Neural cell (in vitro differentiated cells): ENCODE measurements at regions not wholly inside any gene's neighbourhood (a gene's known extent, or its start where the extent isn't known, plus 50 kb on each side); places are given as distances from the start of the nearest gene placed in this dataset.

Source experiments
- H2AFZ ChIP-seq: fragments of 200-600, 300-800 bp; sonication (generic), shearing (Covaris generic); 2 replicates; pipeline ENCODE4 v1.6.0; 2014; ENCODE audit warnings: low read depth, mild to moderate bottlenecking, antibody characterized with exemption, low read length, moderate library complexity
- H3F3A ChIP-seq: fragments of 200-600 bp; shearing (Covaris generic); 2 replicates; pipeline ENCODE4 v1.6.1; 2016; ENCODE audit warnings: mild to moderate bottlenecking, moderate library complexity, mixed read lengths, antibody characterized with exemption, low read length; ENCODE audit not compliant: insufficient read depth, poor library complexity, severe bottlenecking
- H3K27ac ChIP-seq: fragments of 200-600, 300-800 bp; sonication (generic), shearing (Covaris generic); 2 replicates; pipeline ENCODE4 v1.5.1; 2014; ENCODE audit warnings: mild to moderate bottlenecking, low read length, moderate library complexity
- H3K27me3 ChIP-seq: fragments of 300-800, 200-600 bp; sonication (generic), shearing (Covaris generic); 2 replicates; pipeline ENCODE4 v1.6.0; 2014; ENCODE audit warnings: mild to moderate bottlenecking, low read depth, low read length, moderate library complexity; ENCODE audit not compliant: insufficient read depth
- H3K36me3 ChIP-seq: fragments of 300-800, 200-600 bp; sonication (generic), shearing (Covaris generic); 2 replicates; pipeline ENCODE4 v1.5.1; 2014; ENCODE audit warnings: mild to moderate bottlenecking, antibody characterized with exemption, low read length, moderate library complexity; ENCODE audit not compliant: insufficient read depth
- H3K4me2 ChIP-seq: fragments of 300-800, 200-600 bp; sonication (generic), shearing (Covaris generic); 2 replicates; pipeline ENCODE4 v1.6.0; 2014; ENCODE audit warnings: mild to moderate bottlenecking, low read length
- H3K4me3 ChIP-seq: fragments of 300-800, 200-600 bp; sonication (generic), shearing (Covaris generic); 2 replicates; pipeline ENCODE4 v1.5.1; 2014; ENCODE audit warnings: mild to moderate bottlenecking, low read length, moderate library complexity
- H3K79me2 ChIP-seq: fragments of 200-600 bp; shearing (Covaris generic); replicated peaks from 2 replicates; pipeline ENCODE4 v1.6.0; 2014; ENCODE audit warnings: mild to moderate bottlenecking, low read length, moderate library complexity; ENCODE audit not compliant: insufficient read depth
- H3K9ac ChIP-seq: fragments of 300-800, 200-600 bp; sonication (generic), shearing (Covaris generic); 2 replicates; pipeline ENCODE4 v1.6.1; 2016; ENCODE audit warnings: mild to moderate bottlenecking, low read length, mixed read lengths
- H3K9me2 ChIP-seq: fragments of 200-600 bp; shearing (Covaris generic); 2 replicates; pipeline ENCODE4 v1.6.1; 2016; ENCODE audit warnings: mild to moderate bottlenecking, low read length, mixed read lengths; ENCODE audit not compliant: insufficient read depth
- H3K9me3 ChIP-seq: fragments of 200-600, 300-800 bp; sonication (generic), shearing (Covaris generic); 2 replicates; pipeline ENCODE4 v1.6.1; 2016; ENCODE audit warnings: mild to moderate bottlenecking, mixed run types, low read length, moderate library complexity, mixed read lengths
- H4K20me1 ChIP-seq: fragments of 200-600 bp; shearing (Covaris generic); 2 replicates; pipeline ENCODE4 v1.6.1; 2016; ENCODE audit warnings: mild to moderate bottlenecking, mixed run types; ENCODE audit not compliant: insufficient read depth
- EP300 ChIP-seq: fragments of 450-650 bp; conservative IDR thresholded peaks from 2 replicates; pipeline ENCODE4 v1.6.1; 2014; ENCODE audit warnings: antibody characterized with exemption, mild to moderate bottlenecking, moderate library complexity; ENCODE audit not compliant: poor library complexity, severe bottlenecking
- EZH2 ChIP-seq: fragments of 200-600, 300-800 bp; shearing (Covaris generic), sonication (generic); IDR thresholded peaks from 2 replicates; pipeline ENCODE4 v1.6.1; 2014; ENCODE audit warnings: antibody characterized with exemption, low read length, borderline replicate concordance, mild to moderate bottlenecking; ENCODE audit not compliant: insufficient read depth, poor library complexity, severe bottlenecking
- MXI1 ChIP-seq: fragments of 450-650 bp; conservative IDR thresholded peaks from 2 replicates; pipeline ENCODE4 v1.6.1; 2014; ENCODE audit warnings: antibody characterized with exemption, mild to moderate bottlenecking; ENCODE audit not compliant: poor library complexity, severe bottlenecking
- POLR2AphosphoS5 ChIP-seq: IDR thresholded peaks from 2 replicates; pipeline ENCODE4 v1.6.1; 2012
- RAD21 ChIP-seq: fragments of 450-650 bp; conservative IDR thresholded peaks from 2 replicates; pipeline ENCODE4 v1.6.1; 2014; ENCODE audit warnings: antibody characterized with exemption, mild to moderate bottlenecking, moderate library complexity
- REST ChIP-seq: IDR thresholded peaks from 2 replicates; pipeline ENCODE4 v1.6.1; 2012; ENCODE audit warnings: borderline replicate concordance
- SMC3 ChIP-seq: fragments of 450-650 bp; conservative IDR thresholded peaks from 2 replicates; pipeline ENCODE4 v1.6.1; 2014; ENCODE audit warnings: antibody characterized with exemption, mild to moderate bottlenecking, moderate library complexity; ENCODE audit not compliant: poor library complexity
- TAF1 ChIP-seq: IDR thresholded peaks from 2 replicates; pipeline ENCODE4 v1.6.1; 2012; ENCODE audit warnings: low read depth
- TF ChIP-seq, protein P1 (sequence below): fragments of 450-650 bp; IDR thresholded peaks from 2 replicates; pipeline ENCODE4 v1.5.1; 2014; ENCODE audit warnings: antibody characterized with exemption, mild to moderate bottlenecking, moderate library complexity; ENCODE audit not compliant: poor library complexity, severe bottlenecking

DNA sequence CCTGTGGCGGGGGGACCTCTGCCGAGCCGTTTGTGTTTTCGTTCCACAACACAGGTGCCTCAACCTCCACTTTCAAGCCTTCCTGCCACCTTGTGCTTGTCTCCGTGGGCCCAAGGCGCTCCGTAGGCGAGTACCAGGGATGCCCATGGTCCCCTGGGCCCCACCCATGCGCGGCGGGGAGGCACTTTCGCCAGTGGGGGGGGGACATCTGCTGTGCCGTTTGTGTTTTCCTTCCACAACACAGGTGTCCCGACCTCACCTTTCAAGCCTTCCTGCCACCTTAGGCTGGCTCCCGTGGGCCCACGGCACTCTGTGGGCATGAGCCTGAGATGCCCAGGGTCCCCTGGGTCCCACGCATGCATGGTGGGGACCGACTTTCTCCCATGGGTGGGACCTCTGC, 335.9 kb downstream of the ALG10 start:
- H3K27me3 ChIP-seq = no peaks in the 10 kb centered on the region
- TF ChIP-seq MXI1 = no peak
- TF ChIP-seq POLR2AphosphoS5 = no peak
- no peak for TF ChIP-seq SMC3
- TF ChIP-seq RAD21 = no peak
- no peak for TF ChIP-seq EP300
- TF ChIP-seq TAF1 = no peak
- TF ChIP-seq, protein P1, sequence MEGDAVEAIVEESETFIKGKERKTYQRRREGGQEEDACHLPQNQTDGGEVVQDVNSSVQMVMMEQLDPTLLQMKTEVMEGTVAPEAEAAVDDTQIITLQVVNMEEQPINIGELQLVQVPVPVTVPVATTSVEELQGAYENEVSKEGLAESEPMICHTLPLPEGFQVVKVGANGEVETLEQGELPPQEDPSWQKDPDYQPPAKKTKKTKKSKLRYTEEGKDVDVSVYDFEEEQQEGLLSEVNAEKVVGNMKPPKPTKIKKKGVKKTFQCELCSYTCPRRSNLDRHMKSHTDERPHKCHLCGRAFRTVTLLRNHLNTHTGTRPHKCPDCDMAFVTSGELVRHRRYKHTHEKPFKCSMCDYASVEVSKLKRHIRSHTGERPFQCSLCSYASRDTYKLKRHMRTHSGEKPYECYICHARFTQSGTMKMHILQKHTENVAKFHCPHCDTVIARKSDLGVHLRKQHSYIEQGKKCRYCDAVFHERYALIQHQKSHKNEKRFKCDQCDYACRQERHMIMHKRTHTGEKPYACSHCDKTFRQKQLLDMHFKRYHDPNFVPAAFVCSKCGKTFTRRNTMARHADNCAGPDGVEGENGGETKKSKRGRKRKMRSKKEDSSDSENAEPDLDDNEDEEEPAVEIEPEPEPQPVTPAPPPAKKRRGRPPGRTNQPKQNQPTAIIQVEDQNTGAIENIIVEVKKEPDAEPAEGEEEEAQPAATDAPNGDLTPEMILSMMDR = no peak
- no peak for TF ChIP-seq EZH2
- no peak for TF ChIP-seq REST
- H3K27ac ChIP-seq = no peak overlapping the region
- no peaks in the 10 kb centered on the region for H3K36me3 ChIP-seq
- H3K9me2 ChIP-seq = no peaks in the 10 kb centered on the region
- H3K4me3 ChIP-seq = no peak overlapping the region
- H2AFZ ChIP-seq = no peak overlapping the region
- no peak overlapping the region for H3K4me2 ChIP-seq
- peaks cover 6% of the 10 kb centered on the region for H3K9me3 ChIP-seq
- no peaks in the 10 kb centered on the region for H4K20me1 ChIP-seq
- H3K79me2 ChIP-seq = no peaks in the 10 kb centered on the region
- H3K9ac ChIP-seq = no peak overlapping the region
- H3F3A ChIP-seq = no peaks in the 10 kb centered on the region

DNA sequence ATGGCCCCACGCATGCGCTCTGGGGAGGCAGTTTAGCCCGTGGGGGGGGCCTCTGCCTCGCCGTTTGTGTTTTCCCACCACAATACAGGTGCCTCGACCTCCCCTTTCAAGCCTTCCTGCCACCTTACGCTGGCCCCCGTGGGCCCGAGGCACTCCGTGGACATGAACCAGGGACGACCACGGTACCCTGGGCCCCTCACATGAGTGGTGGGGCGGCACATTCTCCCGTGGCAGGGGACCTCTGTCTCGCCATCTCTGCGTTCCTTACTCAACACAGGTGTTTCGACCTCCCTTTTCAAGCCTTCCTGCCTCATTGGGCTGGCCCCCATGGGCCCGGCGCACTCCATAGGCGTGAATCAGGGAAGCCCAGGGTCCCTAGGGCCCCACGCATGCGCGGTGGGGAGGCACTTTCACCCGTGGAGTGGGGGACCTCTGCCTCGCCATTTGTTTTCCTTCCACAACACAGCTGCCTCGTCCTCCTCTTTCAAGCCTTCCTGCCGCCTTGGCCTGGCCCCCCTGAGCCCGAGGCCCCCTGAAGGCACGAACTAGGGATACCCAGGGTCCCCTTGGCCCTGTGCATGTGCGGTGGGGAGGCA, 339.5 kb downstream of the ALG10 start:
- Histone ChIP-seq H3K4me3 (no peak overlapping the region), H3K27me3 (no peaks in the 10 kb centered on the region), H3K27ac (no peak overlapping the region), H3K4me2 (no peak overlapping the region), H3K9ac (no peak overlapping the region), H2AFZ (no peak overlapping the region), H3K36me3 (no peaks in the 10 kb centered on the region), H3F3A (no peaks in the 10 kb centered on the region), H3K9me3 (peaks cover 9% of the 10 kb centered on the region), H3K9me2 (no peaks in the 10 kb centered on the region), H4K20me1 (no peaks in the 10 kb centered on the region), H3K79me2 (no peaks in the 10 kb centered on the region)
- TF ChIP-seq MXI1 = no peak
- no peak for TF ChIP-seq EZH2
- TF ChIP-seq RAD21 = no peak
- no peak for TF ChIP-seq POLR2AphosphoS5
- TF ChIP-seq SMC3 = no peak
- TF ChIP-seq, protein P1 = no peak
- TF ChIP-seq TAF1 = no peak
- no peak for TF ChIP-seq REST
- no peak for TF ChIP-seq EP300
